Right ventricle myocardium inferior (tissue), 1 donor: ENCODE measurements at regions not wholly inside any gene's neighbourhood (a gene's known extent, or its start where the extent isn't known, plus 50 kb on each side); places are given as distances from the start of the nearest gene placed in this dataset.
"Not testable (repeated sequence)": the region's sequence is repeated elsewhere in the genome, so short reads cannot be mapped to it uniquely, and the experiment has no call there.

Source experiments
- ATAC-seq: fragments of 200-7000 bp; cut with Tn5 transposase; one replicate; pipeline ENCODE4 v1.9.1; 2020; ENCODE audit warnings: mild to moderate bottlenecking, moderate library complexity
- DNase-seq: peaks from one replicate; pipeline ENCODE4 v3.0.0; 2021; ENCODE audit errors: missing footprints
- intact Hi-C: fragments of 100-400 bp; cut with DNase I; formaldehyde crosslinking; loops from one replicate; pipeline ENCODE4 v1.11.0; 2022
- donor health status: DM: no; HTN: yes; CAD: no; lungs with severe emphysema.

GRCh38 chr5:113705657-113706056, 192.2 kb downstream of the YTHDC2 start:
- intact Hi-C loops: no loop called here
- no peak for ATAC-seq
- no peak for DNase-seq

- DNase-seq: no peak
- no peak for ATAC-seq
- intact Hi-C loops: no loop called here
Observed at GRCh38 chr5:113713051-113713450, 199.6 kb downstream of the YTHDC2 start.

GRCh38 chr5:113715921-113716320, 202.4 kb downstream of the YTHDC2 start:
- ATAC-seq, intact Hi-C loops, DNase-seq: not testable (repeated sequence)

GRCh38 chr5:113719549-113719948, 206.1 kb downstream of the YTHDC2 start:
- ATAC-seq: no peak
- intact Hi-C loops: no loop called here
- DNase-seq: no peak

- DNase-seq (no peak), ATAC-seq (no peak)
- intact Hi-C loops: no loop called here
Observed at GRCh38 chr5:113721171-113721570, 207.7 kb downstream of the YTHDC2 start.

- no peak for ATAC-seq
- intact Hi-C loops: no loop called here
- DNase-seq: no peak
Observed at GRCh38 chr5:113723021-113723420, 209.5 kb downstream of the YTHDC2 start.

- ATAC-seq: no peak
- DNase-seq: no peak
- intact Hi-C loops: no loop called here
Observed at GRCh38 chr5:113735751-113736150, 222.3 kb downstream of the YTHDC2 start.

GRCh38 chr5:113742176-113742575, 228.7 kb downstream of the YTHDC2 start:
- DNase-seq: no peak
- no peak for ATAC-seq
- intact Hi-C loops: no loop called here

GRCh38 chr5:113742639-113743038, 229.1 kb downstream of the YTHDC2 start:
- intact Hi-C loops: no loop called here
- no peak for DNase-seq
- no peak for ATAC-seq

GRCh38 chr5:113748403-113748802, 234.9 kb downstream of the YTHDC2 start:
- ATAC-seq (no peak), DNase-seq (no peak)
- intact Hi-C loops: no loop called here

- DNase-seq (no peak), ATAC-seq (no peak)
- intact Hi-C loops: no loop called here
Observed at GRCh38 chr5:113749334-113749733, 235.8 kb downstream of the YTHDC2 start.

- DNase-seq, ATAC-seq, intact Hi-C loops: not testable (repeated sequence)
Observed at GRCh38 chr5:113753182-113753581, 239.7 kb downstream of the YTHDC2 start.

- no peak for ATAC-seq
- intact Hi-C loops: no loop called here
Observed at GRCh38 chr5:113755516-113755915, 242.0 kb downstream of the YTHDC2 start.

GRCh38 chr5:113757508-113757907, 244.0 kb downstream of the YTHDC2 start:
- intact Hi-C loops: no loop called here
- DNase-seq: no peak
- ATAC-seq: no peak

More at GRCh38 chr5:113755516-113755915, 242.0 kb downstream of the YTHDC2 start:
- no peak for DNase-seq

GRCh38 chr5:113759505-113759904, 246.0 kb downstream of the YTHDC2 start:
- intact Hi-C loops: no loop called here
- DNase-seq (no peak), ATAC-seq (no peak)

- ATAC-seq: no peak
- intact Hi-C loops: no loop called here
- no peak for DNase-seq
Observed at GRCh38 chr5:113760486-113760885, 247.0 kb downstream of the YTHDC2 start.

GRCh38 chr5:113761594-113761993, 248.1 kb downstream of the YTHDC2 start:
- DNase-seq (no peak), ATAC-seq (no peak)
- intact Hi-C loops: no loop called here

GRCh38 chr5:113764382-113764781, 250.9 kb downstream of the YTHDC2 start:
- intact Hi-C loops: no loop called here
- ATAC-seq: no peak
- DNase-seq: no peak

GRCh38 chr5:113766827-113767226, 253.3 kb downstream of the YTHDC2 start:
- DNase-seq, ATAC-seq, intact Hi-C loops: not testable (repeated sequence)

- DNase-seq: no peak
- intact Hi-C loops: no loop called here
- no peak for ATAC-seq
Observed at GRCh38 chr5:113770648-113771047, 257.2 kb downstream of the YTHDC2 start.

- DNase-seq (no peak), ATAC-seq (no peak)
- intact Hi-C loops: no loop called here
Observed at GRCh38 chr5:113771483-113771882, 258.0 kb downstream of the YTHDC2 start.

GRCh38 chr5:113776168-113776567, 262.7 kb downstream of the YTHDC2 start:
- intact Hi-C loops: no loop called here
- no peak for DNase-seq
- no peak for ATAC-seq
